HepG2 (cell line): ENCODE measurements at regions not wholly inside any gene's neighbourhood (a gene's known extent, or its start where the extent isn't known, plus 50 kb on each side); places are given as distances from the start of the nearest gene placed in this dataset.
A peak's percentile ranks its signal among the peaks of the same experiment; 100 is the strongest.

Source experiments
- ATAC-seq: fragments of 200-7000 bp; cut with Tn5 transposase; 3 replicates; pipeline ENCODE4 v1.9.1; 2020; ENCODE audit warnings: mild to moderate bottlenecking, moderate library complexity
- BruUV-seq: library from RNA; stranded (reverse); fragments of 400-500 nt; replicated peaks from 2 replicates; lab custom pipeline; 2021; lab: Mats Ljungman, UMichigan
- CTCF ChIA-PET: fragments of 300-600 bp; formaldehyde crosslinking; extraction: SDS; loops from one replicate; lab custom pipeline; 2021; ENCODE audit warnings: low total read pairs, inconsistent platforms, low intra/inter-chr PET ratio; lab: Yijun Ruan, JAX
- POLR2A ChIA-PET: fragments of 350-600 bp; sonication (Branson Sonifier 250); formaldehyde crosslinking; loops from one replicate; lab custom pipeline; 2020; ENCODE audit warnings: antibody characterized with exemption, inconsistent platforms; lab: Yijun Ruan, JAX
- DNase-seq: peaks from one replicate; pipeline ENCODE4 v3.0.0-alpha.2; 2015; ENCODE audit warnings: low spot score
- FAIRE-seq: peaks from 3 replicates; lab custom pipeline; 2011; peaks lifted over from hg19 to GRCh38; lab: Jason Lieb, UNC
- H2AFZ ChIP-seq: one replicate; pipeline ENCODE4 v1.6.1; 2011; ENCODE audit warnings: low read length, inconsistent platforms
- H3K27ac ChIP-seq: fragments of 300-600 bp; 3 replicates; pipeline ENCODE4 v1.8.0; 2011; ENCODE audit warnings: mixed run types, mild to moderate bottlenecking, mixed read lengths, low read length, inconsistent platforms; ENCODE audit not compliant: insufficient read depth; ENCODE audit errors: extremely low read length
- H3K27me3 ChIP-seq, 2 experiments: fragments of 200-600 bp in 1 of 2; 2 replicates in 1 of 2; 3 replicates in 1 of 2; pipeline versions ENCODE4 v1.6.0 to v1.8.0; 2011; ENCODE audit warnings: low read length in 2 of 2, mild to moderate bottlenecking in 2 of 2, moderate library complexity in 2 of 2, inconsistent platforms in 1 of 2; ENCODE audit not compliant: insufficient read depth in 2 of 2, control insufficient read depth in 1 of 2
- H3K36me3 ChIP-seq, 2 experiments: fragments of 200-600 bp in 1 of 2; replicated peaks in 1 of 2; 2 replicates in 1 of 2; 3 replicates in 1 of 2; pipeline versions ENCODE4 v1.5.1 to v1.8.0; 2011; ENCODE audit warnings: low read length in 2 of 2, inconsistent platforms in 1 of 2; ENCODE audit not compliant: insufficient read depth in 2 of 2, control insufficient read depth in 1 of 2
- H3K4me1 ChIP-seq: 2 replicates; pipeline ENCODE4 v1.5.1; 2012; ENCODE audit warnings: low read length, inconsistent platforms; ENCODE audit not compliant: insufficient read depth
- H3K4me2 ChIP-seq: 2 replicates; pipeline ENCODE4 v1.6.0; 2011; ENCODE audit warnings: low read depth, low read length, inconsistent platforms
- H3K4me3 ChIP-seq, 3 experiments: fragments of 200-600 bp in 1 of 3; sonication (generic), shearing (Covaris generic) in 1 of 3; replicated peaks in 1 of 3; 2 replicates each; pipeline ENCODE4 v1.5.1; 2011 to 2016; ENCODE audit warnings: low read length in 3 of 3, inconsistent platforms in 2 of 3, low read depth in 2 of 3, mild to moderate bottlenecking in 2 of 3, control low read depth in 1 of 3, mixed read lengths in 1 of 3; ENCODE audit not compliant: insufficient read depth in 1 of 3
- H3K79me2 ChIP-seq: one replicate; pipeline ENCODE4 v1.6.1; 2011; ENCODE audit warnings: low read length, inconsistent platforms; ENCODE audit not compliant: insufficient read depth
- H3K9ac ChIP-seq: 2 replicates; pipeline ENCODE4 v1.6.0; 2011; ENCODE audit warnings: mild to moderate bottlenecking, low read depth, low read length, inconsistent platforms; ENCODE audit not compliant: insufficient read depth
- H3K9me3 ChIP-seq: 2 replicates; pipeline ENCODE4 v1.5.1; 2012; ENCODE audit warnings: mild to moderate bottlenecking, low read length
- H4K20me1 ChIP-seq: 2 replicates; pipeline ENCODE4 v1.6.0; 2011; ENCODE audit warnings: inconsistent platforms, mild to moderate bottlenecking, low read length, moderate library complexity; ENCODE audit not compliant: insufficient read depth
- BHLHE40 ChIP-seq: IDR thresholded peaks from 2 replicates; pipeline ENCODE4 v1.6.1; 2011; ENCODE audit warnings: low read length, improper control_type of control experiment
- BORCS8-MEF2B ChIP-seq: sonication (generic); formaldehyde crosslinking; IDR thresholded peaks from 2 replicates; pipeline ENCODE4 v1.8.0; 2022; ENCODE audit warnings: mild to moderate bottlenecking, missing genetic modification reagents
- ERF ChIP-seq: IDR thresholded peaks from 2 replicates; pipeline ENCODE4 v1.6.1; 2018; ENCODE audit warnings: missing biosample characterization, missing genetic modification reagents
- MAFK ChIP-seq, 2 experiments: IDR thresholded peaks in 1 of 2; conservative IDR thresholded peaks in 1 of 2; 2 replicates each; pipeline ENCODE4 v1.6.1; 2011; ENCODE audit warnings: improper control_type of control experiment in 2 of 2, low read length in 2 of 2
- NFKBIZ ChIP-seq: IDR thresholded peaks from 2 replicates; pipeline ENCODE4 v1.6.1; 2018; ENCODE audit warnings: missing genetic modification reagents, missing compliant biosample characterization
- RERE ChIP-seq: IDR thresholded peaks from 2 replicates; pipeline ENCODE4 v1.6.1; 2016; ENCODE audit warnings: low read depth, missing genetic modification reagents, missing compliant biosample characterization
- ZBTB34 ChIP-seq: sonication (generic); formaldehyde crosslinking; IDR thresholded peaks from 2 replicates; pipeline ENCODE4 v1.8.0; 2022; ENCODE audit warnings: mild to moderate bottlenecking, missing genetic modification reagents
- ZFY ChIP-seq: sonication (generic); formaldehyde crosslinking; IDR thresholded peaks from 2 replicates; pipeline ENCODE4 v1.4.0; 2020; ENCODE audit warnings: missing genetic modification reagents
- ZNF496 ChIP-seq: sonication (generic); formaldehyde crosslinking; IDR thresholded peaks from 2 replicates; pipeline ENCODE4 v1.8.1; 2023; ENCODE audit warnings: mild to moderate bottlenecking, moderate library complexity, missing genetic modification reagents; ENCODE audit not compliant: insufficient replicate concordance
- WGBS: methylation state at CpG from one replicate; pipeline ENCODE4 v1.1.6; 2017; ENCODE audit warnings: low lambda C conversion rate; 5-methylcytosine and 5-hydroxymethylcytosine counted together
- in situ Hi-C: cut with HindIII; loops from 2 replicates; pipeline ENCODE4 v1.10.0; 2017; ENCODE audit warnings: low pct_unique_long_range_greater_than_20kb; ENCODE audit not compliant: extremely low pct_ligation_motif_present
- intact Hi-C: fragments of 100-400 bp; cut with micrococcal nuclease; formaldehyde crosslinking; loops from one replicate; pipeline ENCODE4 v1.10.0; 2022; ENCODE audit not compliant: unreplicated experiment

- TF ChIP-seq RERE (CRISPR knock-in tag): no peak
- no peak for TF ChIP-seq ZBTB34 (CRISPR knock-in tag)
- no peak for TF ChIP-seq BHLHE40
- no peak for TF ChIP-seq BORCS8-MEF2B
- TF ChIP-seq ZNF496 (CRISPR knock-in tag): no peak
- no peak for TF ChIP-seq ERF
Observed at GRCh38 chr13:50711996-50712395, 131.5 kb downstream of the DLEU7 start (continued).

GRCh38 chr13:50712456-50712855, 131.0 kb downstream of the DLEU7 start:
- no peak for TF ChIP-seq NFKBIZ (CRISPR knock-in tag)
- no peak for TF ChIP-seq ZFY (CRISPR knock-in tag)
- peak; percentile 20 to 56; a peak in 2 of 4 replicates for TF ChIP-seq MAFK (conservative IDR thresholded peaks at IDR 0.05 in 1 of 2, IDR thresholded peaks at IDR 0.05 in 1 of 2; ENCODE audit: low read length in 2 of 2)
- TF ChIP-seq, all 625 proteins: peak for 1
- ATAC-seq (no peak), FAIRE-seq (no peak), DNase-seq (no peak)
- Histone ChIP-seq H3K27ac (no peak overlapping the region), H2AFZ (no peak overlapping the region), H3K27me3 (no peaks in the 10 kb centered on the region), H3K36me3 (peaks cover 1 to 10% of the 10 kb centered on the region in 2 experiments; a peak in 4 of 5 replicates), H3K4me2 (no peak overlapping the region), H3K9me3 (no peaks in the 10 kb centered on the region), H3K4me1 (no peaks in the 10 kb centered on the region), H4K20me1 (no peaks in the 10 kb centered on the region), H3K4me3 (no peak overlapping the region), H3K79me2 (no peaks in the 10 kb centered on the region), H3K9ac (no peak overlapping the region)
- in situ Hi-C loops (no loop called here), intact Hi-C loops (no loop called here)
- ChIA-PET POLR2A (no interaction called here), CTCF (no interaction called here)
- no TSS peak for BruUV-seq
- WGBS: 94% methylated on average over 3 of the region's 3 CpGs
